Right atrium auricular region (tissue), 2 donors: ENCODE measurements at regions not wholly inside any gene's neighbourhood (a gene's known extent, or its start where the extent isn't known, plus 50 kb on each side); places are given as distances from the start of the nearest gene placed in this dataset.
A peak's percentile ranks its signal among the peaks of the same experiment; 100 is the strongest.

Experiments used
- DNase-seq: peaks from one replicate; pipeline ENCODE4 v3.0.0-alpha.2; 2019; ENCODE audit warnings: low spot score
- H3K27ac ChIP-seq, 2 donors: fragments of 200-600 bp; sonication (generic); 1 replicate in 1 of 2; 2 replicates in 1 of 2; pipeline ENCODE4 v1.5.1; 2016 to 2019
- H3K27me3 ChIP-seq, 2 donors: fragments of 200-600 bp; sonication (generic); one replicate each; pipeline versions ENCODE4 v1.5.1 to v1.6.0; 2017 to 2019
- H3K36me3 ChIP-seq: fragments of 200-600 bp; sonication (generic); one replicate; pipeline ENCODE4 v1.5.1; 2016
- H3K4me1 ChIP-seq, 2 donors: fragments of 200-600 bp; sonication (generic); one replicate each; pipeline versions ENCODE4 v1.5.1 to v1.6.0; 2017 to 2019
- H3K4me3 ChIP-seq, 2 donors: fragments of 200-600 bp; sonication (generic); 1 replicate in 1 of 2; 2 replicates in 1 of 2; pipeline ENCODE4 v1.5.1; 2017 to 2019; ENCODE audit warnings: mild to moderate bottlenecking in 1 of 2, moderate library complexity in 1 of 2
- H3K9me3 ChIP-seq, 2 donors: fragments of 200-600 bp; sonication (generic); one replicate each; pipeline ENCODE4 v1.5.1; 2019
- CTCF ChIP-seq, 2 donors: fragments of 200-600 bp; sonication (generic); IDR thresholded peaks; one replicate each; pipeline ENCODE4 v1.5.1; 2019; ENCODE audit warnings: antibody characterized with exemption in 2 of 2

GRCh38 chr7:128145191-128145590 is 95.9 kb upstream of the LEP start:
- no peak overlapping the region for H3K27ac ChIP-seq
- H3K9me3 ChIP-seq, result peaks cover 0 to 18% of the 10 kb centered on the region in 2 donors
- no peak for DNase-seq
- no peak overlapping the region for H3K4me3 ChIP-seq
- no peaks in the 10 kb centered on the region for H3K4me1 ChIP-seq
- no peaks in the 10 kb centered on the region for H3K36me3 ChIP-seq
- TF ChIP-seq CTCF (IDR thresholded peaks at IDR 0.05), result no peak
- no peaks in the 10 kb centered on the region for H3K27me3 ChIP-seq

GRCh38 chr7:128146052-128146451 is 95.0 kb upstream of the LEP start:
- H3K4me1 ChIP-seq, result no peaks in the 10 kb centered on the region
- H3K27ac ChIP-seq, result no peak overlapping the region
- H3K4me3 ChIP-seq, result no peak overlapping the region
- no peak for DNase-seq
- H3K9me3 ChIP-seq, result peaks cover 0 to 14% of the 10 kb centered on the region in 2 donors
- no peaks in the 10 kb centered on the region for H3K27me3 ChIP-seq
- no peaks in the 10 kb centered on the region for H3K36me3 ChIP-seq
- TF ChIP-seq CTCF (IDR thresholded peaks at IDR 0.05), result no peak

GRCh38 chr7:128148676-128149075 is 92.4 kb upstream of the LEP start:
- no peak for TF ChIP-seq CTCF (IDR thresholded peaks at IDR 0.05)
- H3K27me3 ChIP-seq, result no peaks in the 10 kb centered on the region
- H3K4me3 ChIP-seq, result no peak overlapping the region
- no peak overlapping the region for H3K27ac ChIP-seq
- no peak for DNase-seq
- H3K4me1 ChIP-seq, result no peaks in the 10 kb centered on the region
- no peaks in the 10 kb centered on the region for H3K36me3 ChIP-seq
- H3K9me3 ChIP-seq, result peaks cover 0 to 6% of the 10 kb centered on the region in 2 donors

GRCh38 chr7:128150223-128150865 is 90.7 kb upstream of the LEP start:
- Histone ChIP-seq H3K4me3 (no peak overlapping the region), H3K36me3 (no peaks in the 10 kb centered on the region), H3K27me3 (no peaks in the 10 kb centered on the region), H3K4me1 (no peaks in the 10 kb centered on the region), H3K27ac (no peak overlapping the region), H3K9me3 (no peaks in the 10 kb centered on the region)
- no peak for TF ChIP-seq CTCF (IDR thresholded peaks at IDR 0.05)
- DNase-seq, result peak; percentile 30

- DNase-seq, result peak; percentile 42
- H3K36me3 ChIP-seq, result no peaks in the 10 kb centered on the region
- no peak overlapping the region for H3K4me3 ChIP-seq
- no peaks in the 10 kb centered on the region for H3K27me3 ChIP-seq
- H3K4me1 ChIP-seq, result no peaks in the 10 kb centered on the region
- H3K27ac ChIP-seq, result no peak overlapping the region
- TF ChIP-seq CTCF (IDR thresholded peaks at IDR 0.05), result no peak
- H3K9me3 ChIP-seq, result no peaks in the 10 kb centered on the region
Measured at GRCh38 chr7:128151635-128152034, 89.4 kb upstream of the LEP start.

- Histone ChIP-seq H3K9me3 (no peaks in the 10 kb centered on the region), H3K4me1 (no peaks in the 10 kb centered on the region), H3K27me3 (no peaks in the 10 kb centered on the region), H3K36me3 (no peaks in the 10 kb centered on the region), H3K4me3 (no peak overlapping the region), H3K27ac (no peak overlapping the region)
- DNase-seq, result peak; percentile 16
- no peak for TF ChIP-seq CTCF (IDR thresholded peaks at IDR 0.05)
Measured at GRCh38 chr7:128152721-128153120, 88.4 kb upstream of the LEP start.
